Hepatocyte (in vitro differentiated cells): ENCODE measurements at regions not wholly inside any gene's neighbourhood (a gene's known extent, or its start where the extent isn't known, plus 50 kb on each side); places are given as distances from the start of the nearest gene placed in this dataset.
"Not testable (repeated sequence)": the region's sequence is repeated elsewhere in the genome, so short reads cannot be mapped to it uniquely, and the experiment has no call there.

ENCODE experiments used
- DNase-seq: peaks from one replicate; pipeline ENCODE4 v3.0.0-alpha.2; 2016; ENCODE audit warnings: low spot score
- H2AFZ ChIP-seq: fragments of 200-600 bp; sonication (generic); 2 replicates; pipeline ENCODE4 v1.6.0; 2016; ENCODE audit warnings: antibody characterized with exemption, mild to moderate bottlenecking
- H3K27ac ChIP-seq: fragments of 200-600 bp; sonication (generic); 2 replicates; pipeline ENCODE4 v1.5.1; 2016; ENCODE audit warnings: mild to moderate bottlenecking
- H3K27me3 ChIP-seq: fragments of 200-600 bp; sonication (generic); 2 replicates; pipeline ENCODE4 v1.6.1; 2016
- H3K36me3 ChIP-seq: fragments of 200-600 bp; sonication (generic); replicated peaks from 2 replicates; pipeline ENCODE4 v1.5.1; 2016; ENCODE audit warnings: low read depth; ENCODE audit not compliant: insufficient read depth
- H3K4me1 ChIP-seq: fragments of 200-600 bp; sonication (generic); 2 replicates; pipeline ENCODE4 v1.5.1; 2016; ENCODE audit warnings: mild to moderate bottlenecking, moderate library complexity; ENCODE audit not compliant: insufficient read depth
- H3K4me2 ChIP-seq: fragments of 200-600 bp; sonication (generic); 2 replicates; pipeline ENCODE4 v1.6.0; 2016
- H3K4me3 ChIP-seq: fragments of 200-600 bp; sonication (generic); 2 replicates; pipeline ENCODE4 v1.5.1; 2016; ENCODE audit warnings: mild to moderate bottlenecking
- H3K79me2 ChIP-seq: fragments of 200-600 bp; sonication (generic); 2 replicates; pipeline ENCODE4 v1.6.0; 2017; ENCODE audit warnings: mild to moderate bottlenecking
- H3K9me2 ChIP-seq: fragments of 200-600 bp; sonication (generic); replicated peaks from 2 replicates; pipeline ENCODE4 v1.6.0; 2017; ENCODE audit warnings: mild to moderate bottlenecking; ENCODE audit not compliant: insufficient read depth
- H3K9me3 ChIP-seq: fragments of 200-600 bp; sonication (generic); 2 replicates; pipeline ENCODE4 v1.5.1; 2016; ENCODE audit warnings: low read depth, mild to moderate bottlenecking
- H4K20me1 ChIP-seq: fragments of 200-600 bp; sonication (generic); 2 replicates; pipeline ENCODE4 v1.6.0; 2016; ENCODE audit warnings: mild to moderate bottlenecking; ENCODE audit not compliant: insufficient read depth, poor library complexity, severe bottlenecking
- CTCF ChIP-seq: fragments of 200-600 bp; sonication (generic); IDR thresholded peaks from 2 replicates; pipeline ENCODE4 v1.5.1; 2016; ENCODE audit warnings: antibody characterized with exemption, mild to moderate bottlenecking; ENCODE audit not compliant: poor library complexity
- EZH2 ChIP-seq: fragments of 200-600 bp; sonication (generic); IDR thresholded peaks from 2 replicates; pipeline ENCODE4 v1.6.1; 2016; ENCODE audit warnings: antibody characterized with exemption, mild to moderate bottlenecking, borderline replicate concordance
- EZH2phosphoT487 ChIP-seq: fragments of 200-600 bp; sonication (generic); IDR thresholded peaks from one replicate; pipeline ENCODE4 v1.6.1; 2018; ENCODE audit warnings: antibody characterized with exemption, mild to moderate bottlenecking, low read depth, moderate library complexity; ENCODE audit not compliant: unreplicated experiment, severe bottlenecking
- WGBS: methylation state at CpG from one replicate; pipeline ENCODE4 v1.1.6; 2016; ENCODE audit warnings: low lambda C conversion rate; ENCODE audit errors: missing lambda C conversion rate; 5-methylcytosine and 5-hydroxymethylcytosine counted together

- H4K20me1 ChIP-seq, H3K27ac ChIP-seq, H3K4me1 ChIP-seq, H3K27me3 ChIP-seq, H3K36me3 ChIP-seq, H3K9me2 ChIP-seq, H3K4me2 ChIP-seq, H2AFZ ChIP-seq, H3K4me3 ChIP-seq, DNase-seq, H3K9me3 ChIP-seq, H3K79me2 ChIP-seq: not testable (repeated sequence)
- 57% methylated on average over 5 of the region's 7 CpGs for WGBS
- peak; percentile 37 for TF ChIP-seq CTCF
Measured at GRCh38 chr10:34937643-34938398, 122.7 kb upstream of the PARD3 start.

GRCh38 chr10:34936061-34936460 lies 121.0 kb upstream of the PARD3 start:
- no peak for DNase-seq
- no peak overlapping the region for H3K27ac ChIP-seq

GRCh38 chr10:34933676-34934075 lies 118.6 kb upstream of the PARD3 start:
- H3K79me2 ChIP-seq: no peaks in the 10 kb centered on the region
- 71% methylated on average over 9 of the region's 9 CpGs for WGBS
- no peak overlapping the region for H3K4me3 ChIP-seq
- DNase-seq: no peak
- H3K4me2 ChIP-seq: no peak overlapping the region
- no peaks in the 10 kb centered on the region for H3K36me3 ChIP-seq
- no peak overlapping the region for H2AFZ ChIP-seq
- H3K27me3 ChIP-seq: no peaks in the 10 kb centered on the region
- no peaks in the 10 kb centered on the region for H3K4me1 ChIP-seq
- H4K20me1 ChIP-seq: no peaks in the 10 kb centered on the region
- no peaks in the 10 kb centered on the region for H3K9me2 ChIP-seq
- no peak for TF ChIP-seq EZH2
- no peak for TF ChIP-seq CTCF
- TF ChIP-seq EZH2phosphoT487: no peak
- no peak overlapping the region for H3K27ac ChIP-seq
- no peaks in the 10 kb centered on the region for H3K9me3 ChIP-seq

More at GRCh38 chr10:34936061-34936460, 121.0 kb upstream of the PARD3 start:
- Histone ChIP-seq H3K4me1 (no peaks in the 10 kb centered on the region), H3K27me3 (no peaks in the 10 kb centered on the region), H3K36me3 (no peaks in the 10 kb centered on the region), H2AFZ (no peak overlapping the region), H3K79me2 (no peaks in the 10 kb centered on the region), H3K9me3 (no peaks in the 10 kb centered on the region), H3K4me2 (no peak overlapping the region), H3K9me2 (no peaks in the 10 kb centered on the region), H3K4me3 (no peak overlapping the region), H4K20me1 (no peaks in the 10 kb centered on the region)
- no peak for TF ChIP-seq CTCF
- TF ChIP-seq EZH2phosphoT487: no peak
- no peak for TF ChIP-seq EZH2
- WGBS: 67% methylated on average over 6 of the region's 6 CpGs

- Histone ChIP-seq H3K79me2 (no peaks in the 10 kb centered on the region), H3K27me3 (no peaks in the 10 kb centered on the region), H3K9me2 (no peaks in the 10 kb centered on the region), H4K20me1 (no peaks in the 10 kb centered on the region), H3K4me2 (no peak overlapping the region), H3K4me3 (no peak overlapping the region), H3K9me3 (no peaks in the 10 kb centered on the region), H3K36me3 (no peaks in the 10 kb centered on the region), H2AFZ (no peak overlapping the region), H3K4me1 (no peaks in the 10 kb centered on the region), H3K27ac (no peak overlapping the region)
- TF ChIP-seq CTCF: no peak
- no peak for TF ChIP-seq EZH2phosphoT487
- TF ChIP-seq EZH2: no peak
- WGBS: 94% methylated on average over 12 of the region's 12 CpGs
- DNase-seq: no peak
Measured at GRCh38 chr10:34932235-34932634, 117.1 kb upstream of the PARD3 start.
